ENCODE measurements at regions not wholly inside any gene's neighbourhood (a gene's known extent, or its start where the extent isn't known, plus 50 kb on each side); places are given as distances from the start of the nearest gene placed in this dataset.

DNA sequence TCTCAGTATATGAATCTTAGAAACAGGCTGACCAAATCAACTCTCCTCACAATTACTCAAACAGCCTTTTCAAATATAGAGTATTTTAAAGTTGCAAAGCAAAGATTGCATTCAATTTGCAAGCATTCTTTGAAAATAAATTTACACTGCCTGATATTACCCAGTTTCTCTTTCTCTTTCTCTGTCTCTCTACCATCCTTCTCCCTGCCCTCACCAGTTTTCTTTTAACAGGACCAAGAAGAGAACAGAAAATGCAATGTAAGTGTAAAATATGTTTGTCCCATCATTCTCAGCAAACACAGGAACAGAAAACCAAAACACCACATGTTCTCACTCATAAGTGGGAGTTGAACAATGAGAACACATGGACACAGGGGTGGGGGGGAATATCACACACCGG, 520.3 kb upstream of the USP15 start:
- TF ChIP-seq, protein P1, sequence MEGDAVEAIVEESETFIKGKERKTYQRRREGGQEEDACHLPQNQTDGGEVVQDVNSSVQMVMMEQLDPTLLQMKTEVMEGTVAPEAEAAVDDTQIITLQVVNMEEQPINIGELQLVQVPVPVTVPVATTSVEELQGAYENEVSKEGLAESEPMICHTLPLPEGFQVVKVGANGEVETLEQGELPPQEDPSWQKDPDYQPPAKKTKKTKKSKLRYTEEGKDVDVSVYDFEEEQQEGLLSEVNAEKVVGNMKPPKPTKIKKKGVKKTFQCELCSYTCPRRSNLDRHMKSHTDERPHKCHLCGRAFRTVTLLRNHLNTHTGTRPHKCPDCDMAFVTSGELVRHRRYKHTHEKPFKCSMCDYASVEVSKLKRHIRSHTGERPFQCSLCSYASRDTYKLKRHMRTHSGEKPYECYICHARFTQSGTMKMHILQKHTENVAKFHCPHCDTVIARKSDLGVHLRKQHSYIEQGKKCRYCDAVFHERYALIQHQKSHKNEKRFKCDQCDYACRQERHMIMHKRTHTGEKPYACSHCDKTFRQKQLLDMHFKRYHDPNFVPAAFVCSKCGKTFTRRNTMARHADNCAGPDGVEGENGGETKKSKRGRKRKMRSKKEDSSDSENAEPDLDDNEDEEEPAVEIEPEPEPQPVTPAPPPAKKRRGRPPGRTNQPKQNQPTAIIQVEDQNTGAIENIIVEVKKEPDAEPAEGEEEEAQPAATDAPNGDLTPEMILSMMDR (conservative IDR thresholded peaks at IDR 0.05 in 1 of 2, IDR thresholded peaks at IDR 0.05 in 1 of 2; ENCODE audit: extremely low read depth in 1 of 2, insufficient read depth in 1 of 2, low read depth in 1 of 2, low read length in 2 of 2): no peak
- no peak for TF ChIP-seq EZH2 (IDR thresholded peaks at IDR 0.05; ENCODE audit: borderline replicate concordance, low read length)

Measured in mammary epithelial cell (primary cell).